ENCODE measurements at regions not wholly inside any gene's neighbourhood (a gene's known extent, or its start where the extent isn't known, plus 50 kb on each side); places are given as distances from the start of the nearest gene placed in this dataset.

DNA sequence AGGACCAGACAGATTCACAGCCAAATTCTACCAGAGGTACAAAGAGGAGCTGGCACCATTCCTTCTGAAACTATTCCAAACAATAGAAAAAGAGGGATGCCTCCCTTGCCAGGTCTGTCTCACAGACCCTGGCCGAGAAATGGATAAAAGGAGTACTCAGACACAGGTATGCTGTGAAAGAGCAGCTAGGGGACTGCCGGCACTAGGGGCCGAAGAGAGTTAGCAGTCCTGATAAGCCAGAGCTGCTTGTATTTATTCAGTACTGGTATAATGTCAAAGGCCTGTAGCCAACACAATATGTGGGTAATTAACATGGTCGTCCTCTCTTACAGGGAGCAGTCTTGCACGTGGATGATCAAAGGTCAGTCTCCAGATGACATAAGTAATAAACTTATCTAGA, 1042.1 kb upstream of the LCORL start:
- Histone ChIP-seq H3K9ac (ENCODE audit: low read depth in 2 of 2, low read length in 2 of 2) (no peak overlapping the region), H3K4me3 (no peak overlapping the region), H3K27me3 (no peaks in the 10 kb centered on the region), H3K9me3 (no peaks in the 10 kb centered on the region), H3K4me1 (no peaks in the 10 kb centered on the region), H3K36me3 (no peaks in the 10 kb centered on the region), H3K27ac (no peak overlapping the region)
- TF ChIP-seq CTCF (IDR thresholded peaks at IDR 0.05), result no peak
- DNase-seq, result no peak
- intact Hi-C loops (cut with DNase I), result no loop called here

- H3K9ac ChIP-seq (ENCODE audit: low read depth in 2 of 2, low read length in 2 of 2), result no peak overlapping the region
- no peak overlapping the region for H3K27ac ChIP-seq
- H3K4me3 ChIP-seq, result no peak overlapping the region
- no peaks in the 10 kb centered on the region for H3K4me1 ChIP-seq
- DNase-seq, result no peak
- TF ChIP-seq CTCF (IDR thresholded peaks at IDR 0.05), result no peak
- H3K27me3 ChIP-seq, result no peaks in the 10 kb centered on the region
- intact Hi-C loops (cut with DNase I), result no loop called here
- H3K9me3 ChIP-seq, result no peaks in the 10 kb centered on the region
- H3K36me3 ChIP-seq, result no peaks in the 10 kb centered on the region
Measured at GRCh38 chr4:19054916-19055315, 1033.4 kb upstream of the LCORL start.

GRCh38 chr4:19051831-19052230, 1030.3 kb upstream of the LCORL start:
- TF ChIP-seq CTCF (IDR thresholded peaks at IDR 0.05), result no peak
- no peak overlapping the region for H3K9ac ChIP-seq (ENCODE audit: low read depth in 2 of 2, low read length in 2 of 2)
- H3K4me3 ChIP-seq, result no peak overlapping the region
- DNase-seq, result no peak
- H3K27ac ChIP-seq, result no peak overlapping the region
- no peaks in the 10 kb centered on the region for H3K36me3 ChIP-seq
- H3K9me3 ChIP-seq, result no peaks in the 10 kb centered on the region
- no peaks in the 10 kb centered on the region for H3K27me3 ChIP-seq
- intact Hi-C loops (cut with DNase I), result no loop called here
- H3K4me1 ChIP-seq, result no peaks in the 10 kb centered on the region

DNA sequence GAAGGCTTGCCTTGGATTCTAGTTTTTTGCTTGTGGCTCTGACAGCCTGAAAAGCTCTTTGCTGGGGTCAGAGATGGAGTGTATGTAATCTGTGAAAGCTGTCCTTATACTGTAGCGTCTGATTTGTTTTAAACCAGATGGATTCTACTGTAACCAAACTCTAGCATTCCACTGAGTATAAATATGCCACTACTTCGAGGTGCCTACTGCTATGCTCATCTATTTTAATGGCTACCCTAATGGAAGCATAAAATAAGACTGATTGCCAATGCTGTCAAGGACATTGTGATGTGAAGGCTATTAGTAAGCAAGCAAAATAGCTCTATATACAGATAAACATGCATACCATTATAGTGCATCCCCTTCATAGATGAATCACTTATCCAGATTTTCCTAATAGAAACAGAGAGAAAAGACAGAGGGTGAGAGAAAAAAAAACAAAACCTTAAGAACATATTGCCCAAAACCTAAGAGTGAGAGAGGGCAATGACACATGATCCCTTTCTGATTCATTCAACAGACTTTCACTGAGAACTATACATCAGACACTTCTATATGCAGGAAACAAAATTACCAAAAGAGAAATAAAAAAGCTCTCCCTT, 1025.8 kb upstream of the LCORL start:
- Histone ChIP-seq H3K27ac (no peak overlapping the region), H3K4me3 (no peak overlapping the region), H3K4me1 (no peaks in the 10 kb centered on the region), H3K9ac (ENCODE audit: low read depth in 2 of 2, low read length in 2 of 2) (no peak overlapping the region), H3K36me3 (no peaks in the 10 kb centered on the region), H3K9me3 (no peaks in the 10 kb centered on the region), H3K27me3 (no peaks in the 10 kb centered on the region)
- TF ChIP-seq CTCF (IDR thresholded peaks at IDR 0.05), result no peak
- intact Hi-C loops (cut with DNase I), result no loop called here
- no peak for DNase-seq

- H3K4me3 ChIP-seq, result no peak overlapping the region
- H3K36me3 ChIP-seq, result no peaks in the 10 kb centered on the region
- DNase-seq, result no peak
- no peak overlapping the region for H3K9ac ChIP-seq (ENCODE audit: low read depth in 2 of 2, low read length in 2 of 2)
- H3K27ac ChIP-seq, result no peak overlapping the region
- no peaks in the 10 kb centered on the region for H3K9me3 ChIP-seq
- intact Hi-C loops (cut with DNase I), result no loop called here
- H3K27me3 ChIP-seq, result no peaks in the 10 kb centered on the region
- TF ChIP-seq CTCF (IDR thresholded peaks at IDR 0.05), result no peak
- no peaks in the 10 kb centered on the region for H3K4me1 ChIP-seq
Measured at GRCh38 chr4:19039816-19040215, 1018.3 kb upstream of the LCORL start.

All from colonic mucosa (tissue), 4 donors.